SK-N-SH (cell line): ENCODE measurements at regions not wholly inside any gene's neighbourhood (a gene's known extent, or its start where the extent isn't known, plus 50 kb on each side); places are given as distances from the start of the nearest gene placed in this dataset.

Source experiments
- CTCF ChIA-PET: fragments of 300-600, 350-600 bp; formaldehyde crosslinking; extraction: SDS; loops from one replicate; lab custom pipeline; 2021; lab: Yijun Ruan, JAX
- POLR2A ChIA-PET: fragments of 350-600 bp; sonication (Branson Sonifier 250); formaldehyde crosslinking; extraction: SDS; loops from one replicate; lab custom pipeline; 2020; ENCODE audit warnings: antibody characterized with exemption, inconsistent platforms; lab: Yijun Ruan, JAX
- DNase-seq: peaks from one replicate; pipeline ENCODE4 v3.0.0; 2012
- H2AFZ ChIP-seq: fragments of 200-600 bp; sonication (generic); 2 replicates; pipeline ENCODE4 v1.8.1; 2016; ENCODE audit warnings: antibody characterized with exemption, mild to moderate bottlenecking, low read depth
- H3F3A ChIP-seq: fragments of 200-600 bp; sonication (generic); replicated peaks from 2 replicates; pipeline ENCODE3; 2016; ENCODE audit warnings: antibody characterized with exemption, mild to moderate bottlenecking; ENCODE audit not compliant: insufficient read depth
- H3K27ac ChIP-seq, 2 experiments: fragments of 200-500 bp in 1 of 2; fragments of 200-600 bp in 1 of 2; sonication (Bioruptor generic) in 1 of 2; sonication (generic), shearing (Covaris generic) in 1 of 2; 2 replicates each; pipeline versions ENCODE4 v1.5.1 to v1.6.1; 2014 to 2016; ENCODE audit warnings: low read depth in 2 of 2, inconsistent platforms in 1 of 2, low read length in 1 of 2, mild to moderate bottlenecking in 1 of 2, mixed read lengths in 1 of 2
- H3K27me3 ChIP-seq: fragments of 200-600 bp; sonication (generic), shearing (Covaris generic); 2 replicates; pipeline ENCODE4 v1.6.1; 2016; ENCODE audit warnings: mixed run types; ENCODE audit not compliant: insufficient read depth
- H3K36me3 ChIP-seq, 2 experiments: fragments of 200-500 bp in 1 of 2; fragments of 200-600 bp in 1 of 2; sonication (Bioruptor generic) in 1 of 2; sonication (generic) in 1 of 2; replicated peaks in 1 of 2; 2 replicates each; pipeline versions ENCODE3 to v1.5.1; 2014 to 2016; ENCODE audit warnings: low read length in 1 of 2, mild to moderate bottlenecking in 1 of 2; ENCODE audit not compliant: insufficient read depth in 2 of 2, control insufficient read depth in 1 of 2
- H3K4me1 ChIP-seq, 2 experiments: fragments of 200-500 bp in 1 of 2; fragments of 200-600 bp in 1 of 2; sonication (Bioruptor generic) in 1 of 2; sonication (generic), shearing (Covaris generic) in 1 of 2; 2 replicates each; pipeline versions ENCODE4 v1.5.1 to v1.6.1; 2014 to 2016; ENCODE audit warnings: low read depth in 1 of 2, low read length in 1 of 2, mixed run types in 1 of 2; ENCODE audit not compliant: insufficient read depth in 2 of 2, control insufficient read depth in 1 of 2
- H3K4me2 ChIP-seq: fragments of 200-600 bp; sonication (generic), shearing (Covaris generic); 2 replicates; pipeline ENCODE4 v1.6.1; 2017; ENCODE audit warnings: mixed run types
- H3K4me3 ChIP-seq, 2 experiments: fragments of 200-500 bp in 1 of 2; fragments of 200-600 bp in 1 of 2; sonication (Bioruptor generic) in 1 of 2; sonication (generic), shearing (Covaris generic) in 1 of 2; 2 replicates each; pipeline versions ENCODE4 v1.5.1 to v1.8.1; 2014 to 2016; ENCODE audit warnings: low read depth in 2 of 2, inconsistent platforms in 1 of 2, low read length in 1 of 2, mild to moderate bottlenecking in 1 of 2, mixed read lengths in 1 of 2, moderate library complexity in 1 of 2
- H3K79me2 ChIP-seq: fragments of 200-600 bp; sonication (generic); 2 replicates; pipeline ENCODE4 v1.8.1; 2017; ENCODE audit warnings: mild to moderate bottlenecking; ENCODE audit not compliant: insufficient read depth
- H3K9ac ChIP-seq: fragments of 200-600 bp; sonication (generic); 2 replicates; pipeline ENCODE4 v1.6.1; 2017; ENCODE audit warnings: mixed run types
- H3K9me2 ChIP-seq: fragments of 200-600 bp; sonication (generic); 2 replicates; pipeline ENCODE4 v1.6.1; 2017; ENCODE audit warnings: mixed run types
- H3K9me3 ChIP-seq: fragments of 200-600 bp; sonication (generic); 2 replicates; pipeline ENCODE4 v1.6.1; 2017; ENCODE audit warnings: mixed run types, mild to moderate bottlenecking, moderate library complexity
- H4K20me1 ChIP-seq: fragments of 200-600 bp; sonication (generic); 2 replicates; pipeline ENCODE4 v1.6.1; 2017; ENCODE audit warnings: mild to moderate bottlenecking, mixed run types; ENCODE audit not compliant: insufficient read depth
- CHD2 ChIP-seq: fragments of 150-350 bp; IDR thresholded peaks from 2 replicates; pipeline ENCODE4 v1.6.1; 2018; ENCODE audit warnings: low read length; ENCODE audit not compliant: partially characterized antibody
- ELF1 ChIP-seq: IDR thresholded peaks from 2 replicates; pipeline ENCODE4 v1.4.0; 2012
- EP300 ChIP-seq, 2 experiments: IDR thresholded peaks; 2 replicates each; pipeline versions ENCODE4 v1.4.0 to v1.6.1; 2012; ENCODE audit warnings: borderline replicate concordance in 1 of 2, low read depth in 1 of 2, low read length in 1 of 2
- EZH2phosphoT487 ChIP-seq: fragments of 200-600 bp; sonication (generic); IDR thresholded peaks from 2 replicates; pipeline ENCODE4 v1.6.1; 2017; ENCODE audit warnings: low read depth, mixed run types, mild to moderate bottlenecking, antibody characterized with exemption, moderate library complexity, borderline replicate concordance
- FOXJ3 ChIP-seq: sonication (generic); formaldehyde crosslinking; IDR thresholded peaks from 2 replicates; pipeline ENCODE4 v1.5.1; 2020; ENCODE audit warnings: mild to moderate bottlenecking, missing genetic modification reagents
- GABPA ChIP-seq: IDR thresholded peaks from 2 replicates; pipeline ENCODE4 v1.4.0; 2012; ENCODE audit warnings: low read depth, mild to moderate bottlenecking
- GATA2 ChIP-seq: sonication (generic); formaldehyde crosslinking; IDR thresholded peaks from 2 replicates; pipeline ENCODE4 v1.5.0; 2020; ENCODE audit warnings: mild to moderate bottlenecking, missing genetic modification reagents
- MEF2A ChIP-seq: IDR thresholded peaks from 2 replicates; pipeline ENCODE4 v1.4.0; 2012; ENCODE audit warnings: low read depth, borderline replicate concordance
- NFIC ChIP-seq: IDR thresholded peaks from 2 replicates; pipeline ENCODE4 v1.4.0; 2012; ENCODE audit warnings: borderline replicate concordance
- NRF1 ChIP-seq: IDR thresholded peaks from 2 replicates; pipeline ENCODE4 v1.6.1; 2012; ENCODE audit warnings: low read depth, mild to moderate bottlenecking, low read length
- POLR2AphosphoS5 ChIP-seq: IDR thresholded peaks from 2 replicates; pipeline ENCODE4 v1.6.1; 2012; ENCODE audit warnings: low read depth, low read length
- YY1 ChIP-seq: IDR thresholded peaks from 2 replicates; pipeline ENCODE4 v1.4.0; 2012; ENCODE audit warnings: low read depth, mild to moderate bottlenecking
- WGBS: methylation state at CpG from one replicate; pipeline ENCODE4 v1.1.6; 2017; ENCODE audit warnings: low lambda C conversion rate; 5-methylcytosine and 5-hydroxymethylcytosine counted together
- TF ChIP-seq, protein P1 (sequence below): IDR thresholded peaks from 2 replicates; pipeline ENCODE4 v1.4.0; 2012; ENCODE audit warnings: low read depth, borderline replicate concordance
- TF ChIP-seq, protein P2 (sequence below): fragments of 150-350 bp; IDR thresholded peaks from 2 replicates; pipeline ENCODE4 v1.6.1; 2016; ENCODE audit warnings: mild to moderate bottlenecking, low read depth, low read length
- TF ChIP-seq, protein P3 (sequence below): IDR thresholded peaks from 2 replicates; pipeline ENCODE4 v1.4.0; 2012; ENCODE audit warnings: low read depth
- TF ChIP-seq, protein P4 (sequence below): fragments of 200-600 bp; sonication (generic); IDR thresholded peaks from 2 replicates; pipeline ENCODE4 v1.6.1; 2017; ENCODE audit warnings: antibody characterized with exemption, mild to moderate bottlenecking, moderate library complexity
- TF ChIP-seq, protein P5 (sequence below): IDR thresholded peaks from 2 replicates; pipeline ENCODE4; 2012
- TF ChIP-seq, protein P6 (sequence below): IDR thresholded peaks from 2 replicates; pipeline ENCODE4 v1.4.0; 2012; ENCODE audit warnings: low read depth, borderline replicate concordance

DNA sequence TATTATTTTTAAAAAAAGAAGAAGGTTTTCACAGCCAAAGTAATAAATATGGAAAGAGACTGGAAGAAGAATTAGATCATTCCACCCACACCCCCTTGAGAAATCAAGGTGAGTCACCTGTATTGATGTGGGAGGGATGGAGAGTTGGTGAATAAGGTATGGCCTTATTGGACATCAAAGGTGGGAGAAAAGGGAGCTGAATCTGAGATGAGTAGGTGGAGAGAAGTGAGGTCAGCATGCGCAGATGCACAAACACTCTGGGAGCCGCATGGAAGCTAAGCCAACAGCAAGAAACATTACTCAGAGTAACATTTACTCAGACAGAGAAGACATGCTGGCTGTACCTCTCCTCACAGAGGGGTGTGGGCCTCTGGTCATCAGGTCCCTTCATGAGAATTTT is 113.1 kb upstream of the FOXG1 start:
- TF ChIP-seq MEF2A (no peak), GABPA (no peak), EP300 (IDR thresholded peaks at IDR 0.05; ENCODE audit: borderline replicate concordance in 1 of 2, low read depth in 1 of 2, low read length in 1 of 2) (no peak), YY1 (no peak), EZH2phosphoT487 (no peak), ELF1 (no peak), NRF1 (no peak), POLR2AphosphoS5 (no peak)
- TF ChIP-seq, protein P1, sequence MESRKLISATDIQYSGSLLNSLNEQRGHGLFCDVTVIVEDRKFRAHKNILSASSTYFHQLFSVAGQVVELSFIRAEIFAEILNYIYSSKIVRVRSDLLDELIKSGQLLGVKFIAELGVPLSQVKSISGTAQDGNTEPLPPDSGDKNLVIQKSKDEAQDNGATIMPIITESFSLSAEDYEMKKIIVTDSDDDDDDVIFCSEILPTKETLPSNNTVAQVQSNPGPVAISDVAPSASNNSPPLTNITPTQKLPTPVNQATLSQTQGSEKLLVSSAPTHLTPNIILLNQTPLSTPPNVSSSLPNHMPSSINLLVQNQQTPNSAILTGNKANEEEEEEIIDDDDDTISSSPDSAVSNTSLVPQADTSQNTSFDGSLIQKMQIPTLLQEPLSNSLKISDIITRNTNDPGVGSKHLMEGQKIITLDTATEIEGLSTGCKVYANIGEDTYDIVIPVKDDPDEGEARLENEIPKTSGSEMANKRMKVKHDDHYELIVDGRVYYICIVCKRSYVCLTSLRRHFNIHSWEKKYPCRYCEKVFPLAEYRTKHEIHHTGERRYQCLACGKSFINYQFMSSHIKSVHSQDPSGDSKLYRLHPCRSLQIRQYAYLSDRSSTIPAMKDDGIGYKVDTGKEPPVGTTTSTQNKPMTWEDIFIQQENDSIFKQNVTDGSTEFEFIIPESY: no peak
- TF ChIP-seq, protein P2, sequence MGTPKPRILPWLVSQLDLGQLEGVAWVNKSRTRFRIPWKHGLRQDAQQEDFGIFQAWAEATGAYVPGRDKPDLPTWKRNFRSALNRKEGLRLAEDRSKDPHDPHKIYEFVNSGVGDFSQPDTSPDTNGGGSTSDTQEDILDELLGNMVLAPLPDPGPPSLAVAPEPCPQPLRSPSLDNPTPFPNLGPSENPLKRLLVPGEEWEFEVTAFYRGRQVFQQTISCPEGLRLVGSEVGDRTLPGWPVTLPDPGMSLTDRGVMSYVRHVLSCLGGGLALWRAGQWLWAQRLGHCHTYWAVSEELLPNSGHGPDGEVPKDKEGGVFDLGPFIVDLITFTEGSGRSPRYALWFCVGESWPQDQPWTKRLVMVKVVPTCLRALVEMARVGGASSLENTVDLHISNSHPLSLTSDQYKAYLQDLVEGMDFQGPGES: no peak
- TF ChIP-seq, protein P3, sequence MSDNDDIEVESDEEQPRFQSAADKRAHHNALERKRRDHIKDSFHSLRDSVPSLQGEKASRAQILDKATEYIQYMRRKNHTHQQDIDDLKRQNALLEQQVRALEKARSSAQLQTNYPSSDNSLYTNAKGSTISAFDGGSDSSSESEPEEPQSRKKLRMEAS: no peak
- TF ChIP-seq, protein P4, sequence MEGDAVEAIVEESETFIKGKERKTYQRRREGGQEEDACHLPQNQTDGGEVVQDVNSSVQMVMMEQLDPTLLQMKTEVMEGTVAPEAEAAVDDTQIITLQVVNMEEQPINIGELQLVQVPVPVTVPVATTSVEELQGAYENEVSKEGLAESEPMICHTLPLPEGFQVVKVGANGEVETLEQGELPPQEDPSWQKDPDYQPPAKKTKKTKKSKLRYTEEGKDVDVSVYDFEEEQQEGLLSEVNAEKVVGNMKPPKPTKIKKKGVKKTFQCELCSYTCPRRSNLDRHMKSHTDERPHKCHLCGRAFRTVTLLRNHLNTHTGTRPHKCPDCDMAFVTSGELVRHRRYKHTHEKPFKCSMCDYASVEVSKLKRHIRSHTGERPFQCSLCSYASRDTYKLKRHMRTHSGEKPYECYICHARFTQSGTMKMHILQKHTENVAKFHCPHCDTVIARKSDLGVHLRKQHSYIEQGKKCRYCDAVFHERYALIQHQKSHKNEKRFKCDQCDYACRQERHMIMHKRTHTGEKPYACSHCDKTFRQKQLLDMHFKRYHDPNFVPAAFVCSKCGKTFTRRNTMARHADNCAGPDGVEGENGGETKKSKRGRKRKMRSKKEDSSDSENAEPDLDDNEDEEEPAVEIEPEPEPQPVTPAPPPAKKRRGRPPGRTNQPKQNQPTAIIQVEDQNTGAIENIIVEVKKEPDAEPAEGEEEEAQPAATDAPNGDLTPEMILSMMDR: no peak
- H3F3A ChIP-seq: no peaks in the 10 kb centered on the region
- H3K4me2 ChIP-seq: no peak overlapping the region
- DNase-seq: no peak
- no peaks in the 10 kb centered on the region for H3K9me2 ChIP-seq
- 27% methylated on average over 2 of the region's 2 CpGs for WGBS
- no peak overlapping the region for H3K27ac ChIP-seq
- no peaks in the 10 kb centered on the region for H3K36me3 ChIP-seq
- H3K9ac ChIP-seq: no peak overlapping the region
- no peaks in the 10 kb centered on the region for H4K20me1 ChIP-seq
- ChIA-PET CTCF (no interaction called here), POLR2A (no interaction called here)
- H3K4me3 ChIP-seq: no peak overlapping the region
- H2AFZ ChIP-seq: no peak overlapping the region
- H3K79me2 ChIP-seq: no peaks in the 10 kb centered on the region
- H3K4me1 ChIP-seq: no peaks in the 10 kb centered on the region
- H3K9me3 ChIP-seq: no peaks in the 10 kb centered on the region
- H3K27me3 ChIP-seq: no peaks in the 10 kb centered on the region

DNA sequence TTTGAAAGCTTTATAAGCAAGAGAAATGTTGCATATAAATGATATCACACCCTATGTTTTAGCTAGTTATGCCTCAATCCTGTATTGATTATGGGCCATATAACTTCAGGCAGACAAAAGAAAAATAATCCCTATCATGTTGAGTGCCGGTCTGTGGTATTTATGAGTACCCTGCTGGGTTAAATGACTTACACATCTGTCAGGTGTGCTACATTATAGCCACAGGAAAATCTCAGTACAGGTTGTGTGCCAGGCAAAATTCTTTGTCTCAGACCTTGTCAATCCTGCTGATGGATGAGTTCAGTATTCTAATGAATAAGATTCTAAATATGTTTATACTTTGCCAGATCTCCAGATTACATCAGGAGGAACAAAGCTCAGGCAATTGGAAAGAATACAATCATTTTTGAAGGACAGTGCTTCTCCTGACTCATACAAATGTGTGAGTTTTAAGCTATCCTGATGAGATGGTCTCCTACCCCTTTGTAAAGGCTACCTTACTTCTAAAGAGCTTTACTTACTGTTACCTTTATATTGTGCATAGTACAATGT is 109.8 kb upstream of the FOXG1 start:
- POLR2A ChIA-PET: no interaction called here
- H3K27ac ChIP-seq: no peak overlapping the region
- H3K9me3 ChIP-seq: no peaks in the 10 kb centered on the region
- 8% methylated on average over 1 of the region's 1 CpG for WGBS
- H3K4me1 ChIP-seq: no peaks in the 10 kb centered on the region
- H3K4me3 ChIP-seq: no peak overlapping the region
- H4K20me1 ChIP-seq: no peaks in the 10 kb centered on the region
- no peak for DNase-seq
- no peaks in the 10 kb centered on the region for H3F3A ChIP-seq
- H3K9me2 ChIP-seq: no peaks in the 10 kb centered on the region
- no peaks in the 10 kb centered on the region for H3K79me2 ChIP-seq
- CTCF ChIA-PET: no interaction called here
- H2AFZ ChIP-seq: no peak overlapping the region
- no peak overlapping the region for H3K4me2 ChIP-seq
- no peak overlapping the region for H3K9ac ChIP-seq
- H3K36me3 ChIP-seq: no peaks in the 10 kb centered on the region
- H3K27me3 ChIP-seq: no peaks in the 10 kb centered on the region
- no peak for TF ChIP-seq FOXJ3 (CRISPR knock-in tag)
- TF ChIP-seq GATA2 (CRISPR knock-in tag): no peak
- TF ChIP-seq, protein P5, sequence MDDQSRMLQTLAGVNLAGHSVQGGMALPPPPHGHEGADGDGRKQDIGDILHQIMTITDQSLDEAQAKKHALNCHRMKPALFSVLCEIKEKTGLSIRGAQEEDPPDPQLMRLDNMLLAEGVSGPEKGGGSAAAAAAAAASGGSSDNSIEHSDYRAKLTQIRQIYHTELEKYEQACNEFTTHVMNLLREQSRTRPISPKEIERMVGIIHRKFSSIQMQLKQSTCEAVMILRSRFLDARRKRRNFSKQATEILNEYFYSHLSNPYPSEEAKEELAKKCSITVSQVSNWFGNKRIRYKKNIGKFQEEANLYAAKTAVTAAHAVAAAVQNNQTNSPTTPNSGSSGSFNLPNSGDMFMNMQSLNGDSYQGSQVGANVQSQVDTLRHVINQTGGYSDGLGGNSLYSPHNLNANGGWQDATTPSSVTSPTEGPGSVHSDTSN: no peak
- no peak for TF ChIP-seq EP300 (IDR thresholded peaks at IDR 0.05; ENCODE audit: borderline replicate concordance in 1 of 2, low read depth in 1 of 2, low read length in 1 of 2)
- no peak for TF ChIP-seq EZH2phosphoT487
- TF ChIP-seq, protein P6, sequence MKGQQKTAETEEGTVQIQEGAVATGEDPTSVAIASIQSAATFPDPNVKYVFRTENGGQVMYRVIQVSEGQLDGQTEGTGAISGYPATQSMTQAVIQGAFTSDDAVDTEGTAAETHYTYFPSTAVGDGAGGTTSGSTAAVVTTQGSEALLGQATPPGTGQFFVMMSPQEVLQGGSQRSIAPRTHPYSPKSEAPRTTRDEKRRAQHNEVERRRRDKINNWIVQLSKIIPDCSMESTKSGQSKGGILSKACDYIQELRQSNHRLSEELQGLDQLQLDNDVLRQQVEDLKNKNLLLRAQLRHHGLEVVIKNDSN: no peak
- no peak for TF ChIP-seq CHD2
- TF ChIP-seq, protein P1: no peak
- TF ChIP-seq NFIC: no peak
- TF ChIP-seq ELF1: no peak
- no peak for TF ChIP-seq POLR2AphosphoS5
